COR-L47 (cell line): ENCODE measurements at regions not wholly inside any gene's neighbourhood (a gene's known extent, or its start where the extent isn't known, plus 50 kb on each side); places are given as distances from the start of the nearest gene placed in this dataset.
A peak's percentile ranks its signal among the peaks of the same experiment; 100 is the strongest.

Experiments used
- DNase-seq: peaks from one replicate; lab custom pipeline; 2025; lab: John Stamatoyannopoulos, UW

- no peak for DNase-seq
Measured at GRCh38 chr7:156480671-156481070, 159.9 kb upstream of the RNF32 start.

DNA sequence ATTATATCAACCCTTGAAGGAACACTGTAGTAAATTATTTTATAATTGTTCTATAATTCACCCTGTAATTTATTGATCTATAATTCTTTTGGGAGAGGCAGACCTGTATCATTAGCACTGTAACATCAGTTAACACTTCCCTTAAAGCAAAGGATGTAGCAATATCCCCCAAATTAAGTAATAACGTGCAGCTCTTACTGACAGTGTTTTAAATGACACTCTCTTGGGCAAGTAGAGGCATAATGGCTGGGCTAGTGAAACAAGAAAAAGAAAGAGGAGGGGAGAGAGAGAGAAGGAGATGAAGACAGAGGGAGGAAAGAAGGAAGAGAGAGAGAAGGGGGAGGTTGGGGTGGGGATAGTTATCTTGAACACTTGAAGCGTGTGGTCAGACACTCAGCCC is 161.0 kb upstream of the RNF32 start:
- no peak for DNase-seq

- DNase-seq = no peak
Measured at GRCh38 chr7:156478486-156478885, 162.1 kb upstream of the RNF32 start.

GRCh38 chr7:156475666-156476065 is 164.9 kb upstream of the RNF32 start:
- DNase-seq = no peak

DNA sequence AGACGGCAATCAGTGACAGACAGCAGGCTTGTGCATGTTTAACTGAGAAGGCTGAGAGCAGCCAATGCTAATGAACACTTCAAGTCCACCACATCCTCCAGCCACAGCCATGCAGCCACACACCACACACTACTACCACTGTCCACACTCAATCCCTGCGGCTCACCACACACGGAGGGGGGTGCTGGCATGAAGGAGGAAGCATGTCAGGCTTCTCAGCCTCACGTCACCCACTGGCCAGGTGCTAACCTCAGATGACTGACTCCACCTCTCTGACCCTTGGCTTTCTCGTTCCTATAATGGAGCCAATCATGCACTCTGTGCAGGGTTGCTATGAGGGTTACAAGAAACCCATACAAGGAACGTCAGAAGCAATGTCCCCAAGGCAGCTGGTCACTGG is 165.4 kb upstream of the RNF32 start:
- no peak for DNase-seq

DNA sequence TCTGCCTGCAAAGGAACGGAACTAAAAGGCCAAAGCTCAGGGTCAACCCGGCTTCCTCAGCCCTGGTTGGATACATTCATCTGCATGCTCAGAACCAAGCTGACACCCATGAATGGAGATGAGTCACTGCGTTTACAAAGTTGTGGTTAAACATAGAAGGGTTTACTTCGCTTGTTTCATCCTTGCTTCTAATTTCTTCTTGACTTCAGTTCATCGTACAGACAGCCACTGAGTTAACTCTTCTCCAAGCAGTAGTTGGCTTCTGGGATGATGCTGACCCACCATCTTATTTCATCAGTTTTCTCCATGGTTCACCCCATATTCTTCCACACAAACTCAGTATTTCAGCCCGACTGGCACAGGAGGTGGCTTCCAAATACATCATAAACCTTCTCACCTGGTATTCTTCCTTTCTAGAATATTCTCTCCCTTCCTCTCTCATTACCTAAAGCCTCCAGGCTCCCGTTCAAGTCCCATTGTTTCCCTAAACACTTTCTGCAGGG is 166.3 kb upstream of the RNF32 start:
- DNase-seq = no peak

- peak; percentile 42 for DNase-seq
Measured at GRCh38 chr7:156473476-156474240, 166.9 kb upstream of the RNF32 start.

- DNase-seq = no peak
Measured at GRCh38 chr7:156472267-156472666, 168.3 kb upstream of the RNF32 start.

DNA sequence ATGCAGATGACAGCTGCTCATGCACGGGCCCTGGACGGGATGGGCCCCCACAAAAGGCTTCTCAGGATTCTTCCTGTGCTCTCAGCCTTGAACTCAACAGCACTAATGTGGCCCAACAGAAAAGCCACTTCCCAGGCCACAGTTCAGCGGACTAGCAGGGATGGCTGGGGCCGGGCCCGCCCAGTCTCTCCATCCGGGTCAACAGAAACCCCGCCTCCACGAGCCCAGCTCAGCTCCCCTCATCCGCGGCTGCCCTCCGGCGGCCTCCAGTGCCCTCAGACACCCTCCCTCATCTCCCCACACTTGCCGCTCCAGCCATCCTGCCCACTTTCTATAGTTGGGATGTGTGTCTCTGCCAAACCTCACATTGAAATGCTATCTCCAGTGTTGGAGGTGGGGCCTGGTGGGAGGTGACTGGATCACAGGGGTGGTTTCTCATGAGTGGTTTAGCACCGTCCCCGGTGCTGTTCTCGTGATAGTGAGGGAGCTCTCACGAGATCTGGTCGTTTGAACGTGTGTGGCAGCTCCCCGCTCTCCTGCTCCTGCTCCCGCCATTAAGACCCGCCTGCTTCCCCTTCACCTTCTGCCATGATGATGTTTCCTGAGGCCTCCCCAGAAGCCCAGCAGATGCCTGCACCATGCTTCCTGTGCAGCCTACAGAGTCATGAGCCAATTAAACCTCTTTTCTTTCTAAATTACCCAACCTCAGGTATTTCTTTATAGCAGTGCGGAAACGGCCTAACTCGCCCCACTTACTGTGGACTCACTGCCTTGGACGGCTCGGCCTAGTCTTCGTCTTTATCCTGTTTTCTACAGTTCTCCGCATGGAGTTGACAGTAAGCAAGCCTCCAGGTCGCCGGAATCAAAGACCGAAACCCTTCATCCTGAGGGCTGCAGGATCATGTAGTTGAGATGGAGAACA is 169.9 kb upstream of the RNF32 start:
- DNase-seq = no peak

- no peak for DNase-seq
Measured at GRCh38 chr7:156466955-156467625, 173.5 kb upstream of the RNF32 start.

- no peak for DNase-seq
Measured at GRCh38 chr7:156466272-156466671, 174.3 kb upstream of the RNF32 start.

- no peak for DNase-seq
Measured at GRCh38 chr7:156465186-156465585, 175.4 kb upstream of the RNF32 start.

GRCh38 chr7:156464339-156464738 is 176.2 kb upstream of the RNF32 start:
- no peak for DNase-seq

- DNase-seq = no peak
Measured at GRCh38 chr7:156463280-156463679, 177.3 kb upstream of the RNF32 start.

GRCh38 chr7:156461881-156462665 is 178.5 kb upstream of the RNF32 start:
- DNase-seq = no peak

DNA sequence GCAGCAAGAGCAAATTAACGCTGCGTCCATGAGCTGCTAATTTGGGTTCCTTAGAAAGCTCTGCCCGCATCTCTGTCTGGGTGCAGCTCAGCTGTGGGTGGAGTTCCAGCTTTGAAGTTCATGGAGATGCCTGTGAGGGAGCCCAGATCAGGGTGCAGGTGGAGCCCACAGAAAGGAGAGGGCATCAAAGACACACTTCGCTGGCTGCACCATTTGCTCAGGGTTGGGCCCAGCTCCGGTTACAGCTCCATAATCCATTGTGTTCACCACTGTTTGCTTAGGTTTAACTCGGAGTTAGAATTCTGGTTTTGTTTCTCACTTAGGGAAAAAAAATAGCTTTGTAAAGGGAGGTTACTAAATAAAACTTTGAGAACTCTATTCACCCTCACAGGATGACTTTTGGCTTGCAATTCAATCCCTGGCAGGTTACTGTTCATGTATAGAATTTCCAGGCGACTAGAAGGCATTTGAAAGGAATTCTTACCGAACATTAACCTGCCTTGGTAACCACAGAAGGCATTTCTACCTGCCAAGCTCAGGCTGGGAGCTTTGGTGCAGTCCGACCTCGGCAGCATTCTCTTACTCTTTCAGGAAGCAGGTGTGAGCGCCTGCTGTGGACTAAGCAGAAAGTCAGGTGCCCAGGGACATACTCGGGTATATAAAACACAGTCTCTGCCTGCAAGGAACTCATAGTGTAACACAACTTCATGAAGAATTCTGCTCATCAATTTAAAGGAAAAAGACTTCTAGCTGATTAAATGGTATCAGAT is 179.5 kb upstream of the RNF32 start:
- DNase-seq = no peak

- DNase-seq = no peak
Measured at GRCh38 chr7:156459582-156459981, 181.0 kb upstream of the RNF32 start.

DNA sequence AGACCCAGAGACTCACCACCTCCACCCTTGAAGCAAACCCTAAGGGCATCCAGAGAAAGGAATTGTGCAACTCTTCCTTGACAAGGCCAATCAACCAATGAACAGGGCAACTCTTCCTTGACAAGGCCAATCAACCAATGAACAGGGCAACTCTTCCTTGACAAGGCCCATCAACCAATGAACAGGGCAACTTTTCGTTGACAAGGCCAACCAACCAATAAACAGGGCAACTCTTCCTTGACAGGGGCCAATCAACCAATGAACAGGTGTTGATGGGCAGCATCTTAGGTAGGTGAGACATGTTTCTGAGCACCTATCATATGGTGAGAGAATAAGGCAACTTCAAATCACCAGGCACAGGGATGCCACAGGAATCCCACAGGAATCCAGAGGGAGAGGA is 181.5 kb upstream of the RNF32 start:
- DNase-seq = no peak

DNA sequence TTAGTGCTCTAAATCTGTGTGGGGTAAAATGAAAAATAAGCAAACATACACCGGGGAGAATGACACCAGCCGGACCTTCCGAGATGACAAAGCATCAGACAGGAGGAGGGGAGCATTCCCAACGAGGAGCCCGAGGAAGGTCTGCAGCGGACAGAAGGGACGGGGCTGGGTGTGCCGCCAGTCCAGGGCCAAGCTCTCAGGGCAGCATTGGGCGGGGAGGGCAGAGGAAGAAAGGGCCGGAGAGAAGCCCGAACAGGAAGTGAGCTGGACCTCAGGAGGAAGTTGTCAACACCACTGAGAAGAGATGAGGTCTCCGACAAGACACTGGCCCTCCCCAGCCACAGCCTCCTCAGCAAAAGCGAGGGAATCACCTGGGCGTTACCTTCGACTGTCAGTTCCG is 182.6 kb upstream of the RNF32 start:
- no peak for DNase-seq

- DNase-seq = no peak
Measured at GRCh38 chr7:156456503-156457115, 184.0 kb upstream of the RNF32 start.
